Vagina (tissue), 2 donors: ENCODE measurements at regions not wholly inside any gene's neighbourhood (a gene's known extent, or its start where the extent isn't known, plus 50 kb on each side); places are given as distances from the start of the nearest gene placed in this dataset.

ENCODE experiments used
- CTCF ChIP-seq, 3 experiments: fragments of 450-650 bp in 2 of 3; fragments of 200-600 bp in 1 of 3; sonication (generic) in 1 of 3; IDR thresholded peaks; one replicate each; pipeline ENCODE4 v1.5.1; 2017 to 2019; ENCODE audit warnings: antibody characterized with exemption in 3 of 3, mild to moderate bottlenecking in 2 of 3, moderate library complexity in 2 of 3
- POLR2A ChIP-seq, 2 donors: fragments of 450-650 bp; IDR thresholded peaks; one replicate each; pipeline ENCODE4 v1.6.1; 2017; ENCODE audit warnings: antibody characterized with exemption in 2 of 2, mild to moderate bottlenecking in 2 of 2, moderate library complexity in 2 of 2
- POLR2AphosphoS5 ChIP-seq, 2 donors: sonication (generic); formaldehyde crosslinking; IDR thresholded peaks; one replicate each; pipeline ENCODE4 v1.9.0; 2017; ENCODE audit warnings: antibody characterized with exemption in 2 of 2, mild to moderate bottlenecking in 2 of 2, low read depth in 1 of 2; ENCODE audit not compliant: insufficient read depth in 1 of 2

DNA sequence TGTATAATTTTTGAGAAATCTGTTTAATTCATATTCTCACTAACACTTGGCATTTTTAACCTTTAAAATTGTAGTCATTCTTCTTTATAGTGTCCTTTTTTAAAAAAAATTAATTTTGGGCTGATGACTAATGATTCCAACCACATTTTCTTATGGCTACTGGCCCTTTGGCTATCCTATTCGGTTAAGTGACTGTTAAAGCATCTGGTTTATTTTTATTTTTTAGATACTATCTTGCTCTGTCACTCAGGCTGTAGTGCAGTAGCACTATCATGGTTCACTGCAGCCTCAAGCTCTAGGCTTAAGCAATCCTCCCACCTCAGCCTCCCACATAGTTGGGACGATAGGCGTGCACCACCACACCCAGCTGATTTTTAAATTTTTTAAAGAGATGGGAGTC lies 723.2 kb upstream of the CXADR start:
- TF ChIP-seq POLR2A (IDR thresholded peaks at IDR 0.05) (no peak), CTCF (IDR thresholded peaks at IDR 0.05) (no peak), POLR2AphosphoS5 (IDR thresholded peaks at IDR 0.05; ENCODE audit: insufficient read depth in 1 of 2, low read depth in 1 of 2) (no peak)
